AG04450 (cell line): ENCODE measurements at regions not wholly inside any gene's neighbourhood (a gene's known extent, or its start where the extent isn't known, plus 50 kb on each side); places are given as distances from the start of the nearest gene placed in this dataset.
A peak's percentile ranks its signal among the peaks of the same experiment; 100 is the strongest.

Experiments used
- CTCF ChIA-PET: fragments of 300-600, 350-600 bp; formaldehyde crosslinking; extraction: SDS; loops from one replicate; lab custom pipeline; 2022; ENCODE audit warnings: antibody characterized with exemption, inconsistent platforms; lab: Charles Lee
- POLR2A ChIA-PET: fragments of 350-600 bp; formaldehyde crosslinking; extraction: SDS; loops from one replicate; lab custom pipeline; 2021; ENCODE audit warnings: antibody characterized with exemption, inconsistent platforms; lab: Yijun Ruan, JAX
- DNase-seq: peaks from one replicate; pipeline ENCODE4 v3.0.0-alpha.2; 2011; ENCODE audit warnings: low read depth, low spot score
- H3K27ac ChIP-seq: one replicate; pipeline ENCODE4 v1.5.1; 2012; ENCODE audit warnings: low read depth, low read length, control low read depth
- H3K27me3 ChIP-seq: one replicate; pipeline ENCODE4 v1.6.0; 2012; ENCODE audit warnings: low read length; ENCODE audit not compliant: control insufficient read depth, insufficient read depth
- H3K4me3 ChIP-seq: 2 replicates; pipeline ENCODE4 v1.5.1; 2011; ENCODE audit warnings: mild to moderate bottlenecking, low read depth, low read length, control low read depth
- H3K9me3 ChIP-seq: 2 replicates; pipeline ENCODE4 v1.5.1; 2012; ENCODE audit warnings: low read length; ENCODE audit not compliant: control insufficient read depth, insufficient read depth
- TF ChIP-seq, protein P1 (sequence below): IDR thresholded peaks from 2 replicates; pipeline ENCODE4 v1.5.1; 2011; ENCODE audit warnings: low read depth, low read length, control low read depth, inconsistent platforms

DNA sequence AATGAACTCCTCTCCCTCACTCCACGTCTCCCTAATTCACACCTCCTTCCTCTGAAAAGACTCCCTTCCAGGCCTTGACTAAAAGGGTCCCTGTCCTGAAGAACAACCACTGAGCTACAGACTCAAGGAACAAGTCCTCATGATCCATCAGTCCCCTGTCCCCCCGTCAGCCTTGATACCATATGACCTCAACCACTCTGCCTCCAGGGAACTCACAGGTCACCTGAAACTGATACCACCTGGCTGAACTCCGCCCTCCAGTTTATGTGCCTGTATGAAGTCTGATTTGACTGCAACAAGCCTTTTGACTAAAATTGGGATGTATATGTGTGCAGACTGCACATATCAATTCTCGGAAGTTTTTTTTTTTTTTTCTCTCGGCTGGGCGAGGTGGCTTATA, 88.7 kb downstream of the UGCG start:
- DNase-seq, result no peak
- H3K27ac ChIP-seq, result no peak overlapping the region
- no peak overlapping the region for H3K4me3 ChIP-seq
- TF ChIP-seq, protein P1, sequence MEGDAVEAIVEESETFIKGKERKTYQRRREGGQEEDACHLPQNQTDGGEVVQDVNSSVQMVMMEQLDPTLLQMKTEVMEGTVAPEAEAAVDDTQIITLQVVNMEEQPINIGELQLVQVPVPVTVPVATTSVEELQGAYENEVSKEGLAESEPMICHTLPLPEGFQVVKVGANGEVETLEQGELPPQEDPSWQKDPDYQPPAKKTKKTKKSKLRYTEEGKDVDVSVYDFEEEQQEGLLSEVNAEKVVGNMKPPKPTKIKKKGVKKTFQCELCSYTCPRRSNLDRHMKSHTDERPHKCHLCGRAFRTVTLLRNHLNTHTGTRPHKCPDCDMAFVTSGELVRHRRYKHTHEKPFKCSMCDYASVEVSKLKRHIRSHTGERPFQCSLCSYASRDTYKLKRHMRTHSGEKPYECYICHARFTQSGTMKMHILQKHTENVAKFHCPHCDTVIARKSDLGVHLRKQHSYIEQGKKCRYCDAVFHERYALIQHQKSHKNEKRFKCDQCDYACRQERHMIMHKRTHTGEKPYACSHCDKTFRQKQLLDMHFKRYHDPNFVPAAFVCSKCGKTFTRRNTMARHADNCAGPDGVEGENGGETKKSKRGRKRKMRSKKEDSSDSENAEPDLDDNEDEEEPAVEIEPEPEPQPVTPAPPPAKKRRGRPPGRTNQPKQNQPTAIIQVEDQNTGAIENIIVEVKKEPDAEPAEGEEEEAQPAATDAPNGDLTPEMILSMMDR, result no peak
- no peaks in the 10 kb centered on the region for H3K9me3 ChIP-seq
- ChIA-PET CTCF (interaction anchor here (0.6 to 1.1 kb wide), 2 partner anchors 12 to 89 kb away, joined by 3 to 5 read pairs; no protein-coding TSS in a partner anchor), POLR2A (interaction anchor here (1.0 kb wide), 1 partner anchor 89 kb away, joined by 5 read pairs; no protein-coding TSS in a partner anchor)
- H3K27me3 ChIP-seq, result no peaks in the 10 kb centered on the region

GRCh38 chr9:111986035-111986556, 89.5 kb downstream of the UGCG start:
- ChIA-PET CTCF (interaction anchor here (0.6 kb wide), 2 partner anchors 13 to 38 kb away, joined by 3 to 10 read pairs; no protein-coding TSS in a partner anchor), POLR2A (interaction anchor here (0.7 to 1.0 kb wide), 3 partner anchors 28 to 1280 kb away, joined by 4 to 7 read pairs (median 5); no protein-coding TSS in a partner anchor)
- Histone ChIP-seq H3K9me3 (peaks cover 3% of the 10 kb centered on the region; the same call in 1 of the 2 replicates), H3K4me3 (no peak overlapping the region), H3K27me3 (no peaks in the 10 kb centered on the region), H3K27ac (peak overlapping the region; percentile 31)
- no peak for DNase-seq
- TF ChIP-seq, protein P1, result no peak
